GM21529 (cell line): ENCODE measurements at regions not wholly inside any gene's neighbourhood (a gene's known extent, or its start where the extent isn't known, plus 50 kb on each side); places are given as distances from the start of the nearest gene placed in this dataset.
"Not testable (repeated sequence)": the region's sequence is repeated elsewhere in the genome, so short reads cannot be mapped to it uniquely, and the experiment has no call there.

Source experiments
- ATAC-seq: cut with Tn5 transposase; IDR thresholded peaks from one replicate; pipeline ENCODE4 v1.9.1; 2021; ENCODE audit not compliant: unreplicated experiment

DNA sequence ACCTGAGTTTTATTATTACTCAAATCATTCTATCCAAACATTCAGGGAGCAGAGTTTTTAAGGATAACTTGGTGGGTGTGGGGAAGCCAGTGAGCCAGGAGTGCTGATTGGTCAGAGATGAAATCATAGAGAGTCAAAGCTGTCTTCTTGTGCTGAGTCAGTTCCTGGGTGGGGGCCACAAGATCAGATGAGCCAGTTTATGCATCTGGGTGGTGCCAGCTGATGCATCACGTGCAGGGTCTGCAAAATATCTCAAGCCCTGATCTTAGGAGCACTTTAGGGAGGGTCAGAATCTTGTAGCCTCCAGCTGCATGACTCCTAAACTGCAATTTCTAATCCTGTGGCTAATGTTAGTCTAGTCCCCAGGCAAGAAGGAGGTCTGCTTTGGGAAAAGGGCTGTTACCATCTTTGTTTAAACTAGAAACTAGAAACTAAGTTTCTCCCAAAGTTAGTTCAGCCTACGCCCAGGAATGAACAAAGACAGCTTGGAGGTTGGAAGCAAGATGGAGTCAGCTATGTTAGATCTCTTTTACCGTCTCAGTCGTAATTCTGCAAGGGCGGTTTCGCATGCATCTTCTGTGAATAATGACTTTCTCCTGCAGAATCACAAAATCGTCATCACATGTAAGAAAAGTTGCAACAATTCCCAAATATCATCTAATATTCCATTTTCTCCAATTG lies 97.5 kb downstream of the ZNF664 start:
- not testable (repeated sequence) for ATAC-seq

DNA sequence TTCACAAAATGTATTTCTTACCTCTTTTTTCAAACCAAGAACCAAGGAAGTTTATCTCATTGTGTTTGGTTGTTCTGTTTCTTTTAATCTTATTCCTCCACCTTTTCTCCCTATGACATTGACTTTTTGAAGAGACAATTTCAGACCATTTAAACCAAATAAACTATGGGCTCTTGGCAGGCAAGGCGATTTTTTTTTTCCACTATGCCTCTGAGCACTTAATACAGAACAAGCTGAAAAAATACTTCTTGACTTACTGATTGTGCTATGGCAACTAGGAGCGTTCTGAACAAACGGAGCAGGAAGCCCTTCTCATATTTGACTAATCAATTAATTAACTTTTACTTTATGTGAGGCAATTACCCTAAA lies 98.0 kb downstream of the ZNF664 start:
- ATAC-seq = no peak

DNA sequence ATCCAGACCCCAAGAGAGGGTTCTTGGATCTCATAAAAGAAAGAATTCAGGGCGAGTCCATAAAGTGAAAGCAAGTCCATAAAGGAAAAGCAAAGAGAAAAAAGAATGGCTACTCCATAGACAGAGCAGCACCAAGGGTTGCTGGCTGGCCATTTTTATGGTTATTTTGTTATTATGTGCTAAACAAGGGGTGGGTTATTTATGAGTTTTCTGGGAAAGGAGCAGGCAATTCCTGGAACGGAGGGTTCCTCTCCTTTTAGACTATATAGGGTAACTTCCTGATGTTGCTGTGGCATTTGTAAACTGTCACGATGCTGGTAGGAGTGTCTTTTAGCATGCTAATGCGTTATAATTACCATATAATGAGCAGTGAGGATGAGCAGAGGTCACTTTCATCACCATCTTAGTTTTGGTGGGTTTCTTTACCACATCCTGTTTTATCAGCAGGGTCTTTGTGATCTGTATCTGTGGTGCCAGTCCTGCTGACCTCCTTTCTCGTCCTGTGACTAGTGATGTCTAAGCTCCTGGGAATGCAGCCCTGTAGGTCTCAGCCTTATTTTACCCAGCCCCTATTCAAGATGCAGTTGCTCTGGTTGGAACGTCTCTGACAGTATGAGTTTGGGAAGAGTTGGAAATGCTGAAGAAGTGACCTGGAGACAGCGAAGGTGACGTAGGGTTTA lies 100.5 kb downstream of the ZNF664 start:
- ATAC-seq = no peak

DNA sequence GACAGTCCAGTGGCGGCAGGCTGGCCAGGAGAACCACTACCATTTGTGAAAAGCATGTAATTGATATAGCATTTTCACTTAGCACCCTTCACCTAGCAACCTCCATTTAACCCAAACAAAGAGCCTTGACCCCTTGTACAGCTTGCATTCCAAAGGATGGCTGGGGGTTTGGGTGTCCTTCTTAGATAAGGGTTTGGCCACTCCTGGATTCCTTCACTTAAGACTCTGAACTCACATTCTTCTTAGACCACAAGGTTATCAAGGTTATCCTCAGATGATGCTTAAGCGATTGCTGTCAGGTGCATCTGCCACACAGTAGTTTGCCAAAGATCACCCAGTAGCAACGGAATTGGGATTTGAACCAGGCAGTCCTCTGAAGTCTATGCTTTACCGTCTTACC lies 102.8 kb downstream of the ZNF664 start:
- no peak for ATAC-seq

DNA sequence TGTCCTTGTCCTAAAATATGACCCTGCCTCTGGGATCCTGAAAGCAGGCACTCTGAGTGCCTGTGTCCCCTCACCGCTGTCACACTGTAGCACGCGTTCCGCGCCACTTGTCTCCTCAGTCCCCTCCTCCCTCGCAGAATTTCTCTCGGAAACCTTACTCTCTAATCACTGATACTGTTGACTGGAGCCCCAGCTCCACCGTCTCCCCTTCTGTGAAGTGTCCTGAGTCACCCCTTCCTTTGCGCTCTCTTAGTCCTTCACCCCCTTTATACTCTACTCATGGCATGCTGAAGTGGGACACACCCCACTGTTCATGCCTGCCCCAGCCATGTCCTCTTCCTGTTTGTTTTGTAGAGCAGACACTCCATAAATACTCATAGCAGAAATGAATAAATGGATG lies 104.7 kb downstream of the ZNF664 start:
- no peak for ATAC-seq

DNA sequence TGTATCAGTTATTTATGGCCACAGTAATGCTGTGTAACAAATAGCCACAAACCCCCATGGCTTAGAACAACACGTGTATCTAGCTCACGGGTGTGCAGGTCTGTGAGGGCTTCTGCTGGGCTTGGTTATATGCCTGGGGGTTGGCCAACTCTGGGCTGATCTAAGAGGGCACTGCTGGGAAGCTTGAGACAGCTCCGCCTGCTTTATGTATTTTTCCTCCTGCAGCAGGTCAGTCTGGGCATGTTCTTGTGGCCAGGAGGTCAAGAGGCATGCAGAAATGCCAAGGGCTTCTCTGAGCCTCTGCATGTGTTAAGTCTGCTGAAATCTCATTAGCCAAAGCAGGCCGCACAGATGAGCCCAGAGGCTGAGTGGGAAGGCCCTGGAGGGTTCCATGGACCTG lies 105.8 kb downstream of the ZNF664 start:
- no peak for ATAC-seq

DNA sequence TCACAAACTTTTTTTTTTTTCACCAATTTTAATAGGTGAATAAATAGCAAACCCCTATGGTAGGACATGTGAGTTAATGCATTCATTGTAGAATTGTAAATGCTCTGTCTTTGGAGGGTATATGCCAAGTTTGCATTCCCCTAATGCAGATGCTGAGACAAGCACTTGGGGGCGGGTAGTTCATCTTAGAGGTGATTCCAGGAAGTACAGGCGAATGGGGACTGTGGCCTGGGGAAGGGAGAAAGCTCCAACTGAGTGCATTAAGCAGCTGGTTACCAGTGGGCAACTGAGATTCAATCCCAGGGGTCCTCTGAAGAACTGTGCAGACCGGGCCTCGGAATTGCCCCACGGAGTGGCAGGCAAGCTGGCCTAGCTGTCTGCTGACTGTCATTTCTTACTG lies 107.6 kb downstream of the ZNF664 start:
- no peak for ATAC-seq

DNA sequence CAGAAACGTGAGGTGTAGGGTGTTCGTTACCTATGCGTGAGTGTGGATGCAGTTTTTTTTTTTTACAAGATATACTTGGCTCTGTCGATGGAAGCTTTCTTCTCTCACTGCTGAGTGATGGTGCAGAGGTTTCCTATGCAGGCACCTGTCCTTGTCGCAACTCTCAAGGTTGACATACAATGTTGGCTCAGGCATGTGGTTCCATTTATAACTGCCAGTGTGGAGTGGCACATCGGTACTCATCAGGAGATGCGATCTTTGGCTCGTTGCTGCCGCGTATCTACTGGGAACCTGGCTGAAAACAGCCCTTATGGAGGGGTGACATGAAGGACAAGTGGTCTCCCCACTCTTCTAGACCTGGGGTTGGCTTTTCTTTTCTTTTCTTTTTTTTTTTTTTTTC lies 109.0 kb downstream of the ZNF664 start:
- no peak for ATAC-seq

DNA sequence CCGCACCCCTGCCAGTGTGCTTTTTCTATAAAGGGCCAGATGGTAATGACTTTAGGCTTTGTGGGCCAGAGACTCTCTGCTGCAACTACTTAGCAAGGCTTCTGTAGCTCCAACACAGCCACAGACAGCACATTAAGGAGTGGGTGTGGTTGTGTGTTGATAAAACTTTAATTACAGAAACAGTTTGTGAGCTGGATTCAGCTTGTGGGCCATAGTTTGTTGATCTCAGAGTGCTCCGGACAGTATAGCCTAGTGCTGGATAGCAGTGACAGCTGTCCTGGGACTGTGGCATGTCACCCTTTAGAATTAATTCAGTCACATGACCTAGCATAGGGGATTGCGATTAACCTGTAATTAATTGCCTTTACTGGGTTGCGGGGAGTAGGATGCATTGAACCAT lies 109.7 kb downstream of the ZNF664 start:
- no peak for ATAC-seq

DNA sequence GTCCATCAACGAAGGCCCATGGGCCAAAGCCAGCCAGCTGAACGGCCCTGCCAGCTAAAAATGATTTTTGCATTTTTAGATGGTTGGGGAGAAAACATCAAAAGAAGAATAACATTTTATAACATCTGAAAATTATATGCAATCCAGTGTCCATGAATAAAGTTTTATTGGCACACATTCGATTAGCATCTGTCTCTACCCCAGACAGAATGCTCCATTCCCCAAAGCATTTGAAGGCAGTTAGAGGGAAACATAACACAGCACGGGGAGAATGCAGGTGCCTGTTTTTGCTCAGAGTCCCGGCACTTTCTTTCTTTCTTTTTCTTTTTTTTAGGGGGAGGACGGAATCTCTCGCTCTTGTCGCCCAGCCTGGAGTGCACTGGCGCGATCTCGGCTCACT lies 110.7 kb downstream of the ZNF664 start:
- ATAC-seq = no peak

DNA sequence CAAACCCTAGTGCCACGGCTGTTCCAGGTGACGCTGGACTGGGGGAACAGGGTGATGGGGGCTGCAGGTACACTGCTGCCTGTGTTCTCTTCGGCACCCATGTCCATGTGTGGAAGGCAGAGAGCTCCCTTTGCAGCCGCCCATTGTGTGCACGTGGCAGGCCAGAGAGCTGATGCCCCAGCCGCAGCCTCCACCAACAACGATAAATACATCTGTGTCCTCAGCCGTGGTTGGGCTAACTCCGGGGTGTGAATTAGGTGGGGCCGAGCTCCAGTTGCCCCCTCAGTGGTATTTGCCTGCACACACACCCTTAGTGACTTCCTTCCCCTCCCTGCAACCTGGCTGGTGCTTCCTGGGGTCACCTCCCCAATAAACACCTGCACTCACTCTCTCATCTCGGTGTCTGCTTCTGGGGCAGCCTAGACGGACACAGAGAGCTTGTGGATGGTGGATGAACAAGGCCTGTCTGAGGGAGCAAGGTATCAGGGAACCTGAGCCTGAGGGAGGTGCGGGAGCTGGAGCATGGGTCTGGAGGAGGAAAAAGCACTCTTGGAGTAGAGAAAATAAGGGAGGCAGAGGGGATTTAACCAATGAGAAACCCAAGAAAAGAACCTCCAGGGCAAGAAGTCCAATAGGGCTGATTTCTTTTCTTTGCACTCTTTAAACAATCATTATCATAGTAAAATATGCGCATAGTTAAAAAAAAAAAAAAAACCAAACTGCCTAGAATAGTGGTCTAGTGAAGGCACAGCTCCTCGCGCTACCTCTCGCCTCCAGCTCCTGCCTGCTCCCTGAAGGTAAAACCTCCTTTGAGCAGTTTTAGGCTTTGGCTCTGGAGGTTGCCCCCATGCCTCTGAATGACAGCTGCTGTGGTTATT lies 112.6 kb downstream of the ZNF664 start:
- no peak for ATAC-seq

DNA sequence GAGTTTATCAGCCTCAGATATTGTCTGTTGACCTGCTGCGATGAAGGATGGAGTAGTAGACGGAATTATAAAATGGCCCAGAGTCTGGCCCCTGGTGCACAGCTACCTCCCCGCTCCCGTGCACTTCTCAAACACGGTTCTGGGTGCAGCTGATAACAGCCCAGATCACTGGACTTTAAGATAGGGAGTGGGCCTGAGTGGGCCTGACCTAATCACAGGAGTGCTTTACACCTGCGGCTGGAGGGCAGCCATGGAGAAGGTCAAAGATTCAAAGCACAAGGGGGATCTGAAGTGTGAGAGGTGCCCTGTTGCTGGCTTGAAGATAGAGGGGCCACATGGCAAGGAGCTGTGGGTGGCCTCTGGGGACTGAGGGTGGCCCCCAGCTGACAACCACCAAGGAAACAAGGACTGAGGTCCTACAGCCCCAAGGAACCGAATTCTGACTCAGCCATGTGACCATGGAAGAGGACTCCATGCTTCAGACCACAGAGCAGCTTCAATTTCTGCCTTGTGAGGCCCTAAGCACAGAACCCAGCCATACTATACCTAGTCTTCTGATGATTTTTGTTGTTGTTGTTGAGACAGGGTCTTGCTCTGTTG lies 113.4 kb downstream of the ZNF664 start:
- no peak for ATAC-seq

DNA sequence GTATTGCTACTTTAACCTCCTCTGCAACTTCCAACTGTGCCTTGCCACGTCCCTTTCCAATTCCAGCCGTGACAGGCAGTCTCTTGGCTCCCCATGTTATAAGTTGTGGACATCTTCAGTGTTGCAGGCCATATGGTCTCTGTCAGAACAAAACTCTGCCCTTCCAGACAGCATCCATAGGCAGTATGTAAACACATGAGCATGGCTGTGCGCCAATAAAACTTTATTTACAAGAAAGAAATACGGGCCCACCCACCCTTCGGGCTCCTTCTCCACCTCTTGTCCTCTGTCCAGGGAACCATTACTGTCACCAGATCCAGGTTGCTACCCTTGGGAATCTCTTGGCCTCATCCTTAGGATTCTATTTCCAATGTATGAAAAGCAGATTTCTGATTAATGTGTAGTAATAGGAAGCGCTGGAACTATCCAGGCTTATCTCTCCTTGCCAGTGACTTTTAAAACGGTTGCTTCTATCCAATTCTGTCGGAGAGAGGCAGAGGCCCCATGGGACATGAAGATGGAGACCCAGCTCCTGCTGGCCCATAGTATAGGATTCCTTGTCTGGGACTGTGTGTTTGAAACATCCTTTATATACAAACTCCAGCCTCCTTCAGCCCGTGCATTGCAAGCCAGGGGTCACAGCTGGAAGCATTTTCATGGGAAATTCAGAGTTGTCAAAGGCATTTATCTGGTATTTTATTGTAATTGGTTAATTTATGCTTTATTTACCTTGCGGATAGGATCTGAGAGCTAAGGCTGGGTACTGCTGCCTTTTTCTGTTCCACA lies 114.4 kb downstream of the ZNF664 start:
- ATAC-seq = no peak

DNA sequence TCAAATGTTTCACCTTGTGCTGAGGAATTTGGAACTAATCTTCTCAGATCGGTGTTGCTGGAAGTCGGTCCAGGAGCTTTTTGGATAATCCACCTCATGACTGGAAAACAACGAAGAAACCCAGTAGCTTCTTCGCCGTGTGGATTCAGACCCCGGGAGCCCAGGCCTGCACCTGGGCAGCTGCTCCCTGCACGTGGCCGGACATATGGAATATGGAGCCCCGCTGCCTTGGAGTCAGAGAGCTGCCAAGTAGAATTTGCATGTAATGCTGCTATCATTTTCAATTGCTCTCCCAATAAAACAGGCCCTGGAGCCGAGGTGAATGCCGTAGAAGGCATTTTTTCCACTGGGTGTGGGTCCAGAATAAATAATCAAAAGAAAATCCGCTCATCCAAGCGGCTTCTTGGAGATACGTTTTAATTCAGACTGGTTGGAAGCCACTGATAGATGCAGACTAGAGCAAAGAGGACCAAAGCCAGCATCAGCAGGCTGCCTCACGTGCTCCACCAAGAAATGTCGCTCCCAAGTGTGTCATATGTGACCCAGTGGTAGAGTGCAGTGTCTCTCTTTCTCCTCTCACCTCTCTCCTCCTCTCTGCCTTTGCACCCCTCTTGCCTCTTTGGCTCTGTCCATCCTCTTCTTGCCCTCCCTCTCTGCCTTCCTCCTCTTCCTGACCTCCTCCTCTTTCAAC lies 115.3 kb downstream of the ZNF664 start:
- no peak for ATAC-seq

DNA sequence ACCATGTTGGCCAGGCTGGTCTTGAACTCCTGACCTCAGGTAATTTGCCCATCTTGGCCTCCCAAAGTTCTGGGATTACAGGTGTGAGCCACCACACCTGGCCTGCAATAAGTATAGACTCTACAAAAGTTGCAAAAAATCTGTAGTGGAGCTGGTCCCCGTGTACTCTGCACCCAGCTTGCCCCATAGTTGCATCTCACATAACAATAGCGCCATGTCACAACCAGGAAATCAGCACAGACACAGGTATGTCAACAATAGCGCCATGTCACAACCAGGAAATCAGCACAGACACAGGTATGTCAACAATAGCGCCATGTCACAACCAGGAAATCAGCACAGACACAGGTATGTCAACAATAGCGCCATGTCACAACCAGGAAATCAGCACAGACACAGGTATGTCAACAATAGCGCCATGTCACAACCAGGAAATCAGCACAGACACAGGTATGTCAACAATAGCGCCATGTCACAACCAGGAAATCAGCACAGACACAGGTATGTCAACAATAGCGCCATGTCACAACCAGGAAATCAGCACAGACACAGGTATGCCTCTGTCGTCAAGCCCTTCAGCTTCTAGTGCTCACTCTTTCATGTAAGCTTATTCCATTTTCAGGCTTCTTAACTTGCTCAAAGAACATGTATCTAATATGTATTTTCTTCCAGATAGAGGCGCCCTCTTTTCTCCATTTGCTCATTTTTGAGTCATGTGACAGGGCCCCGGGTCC lies 116.3 kb downstream of the ZNF664 start:
- not testable (repeated sequence) for ATAC-seq

DNA sequence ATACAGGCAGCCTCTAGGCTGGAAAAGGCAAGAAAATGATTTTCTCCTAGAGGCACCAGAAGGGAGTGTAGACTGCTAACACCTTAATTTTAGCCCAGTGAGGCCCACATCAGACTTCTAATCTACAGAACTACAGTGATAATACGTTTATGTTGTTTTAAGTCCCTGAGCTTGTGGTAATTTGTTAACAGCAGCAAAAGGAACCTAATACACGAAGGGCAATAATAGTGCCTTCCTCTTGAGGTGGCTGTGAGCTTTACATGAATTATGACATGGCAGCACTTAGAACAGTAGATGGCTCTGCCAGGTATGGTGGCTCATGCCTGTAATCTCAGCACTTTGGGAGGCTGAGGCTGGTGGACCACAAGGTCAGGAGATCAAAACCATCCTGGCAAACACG lies 118.8 kb downstream of the ZNF664 start:
- no peak for ATAC-seq

DNA sequence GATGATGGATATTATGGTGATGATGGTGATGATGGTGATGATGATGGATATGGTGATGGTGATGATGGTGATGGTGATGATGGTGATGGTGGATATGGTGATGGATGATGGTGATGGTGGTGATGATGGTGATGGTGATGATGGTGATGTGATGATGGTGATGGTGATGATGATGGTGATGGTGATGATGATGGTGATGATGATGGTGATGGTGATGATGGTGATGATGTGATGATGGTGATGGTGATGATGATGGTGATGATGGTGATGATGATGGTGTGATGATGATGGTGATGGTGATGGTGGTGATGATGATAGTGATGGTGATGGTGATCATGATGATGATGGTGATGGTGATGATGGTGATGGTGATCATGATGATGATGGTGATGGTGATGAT lies 119.5 kb downstream of the ZNF664 start:
- not testable (repeated sequence) for ATAC-seq

DNA sequence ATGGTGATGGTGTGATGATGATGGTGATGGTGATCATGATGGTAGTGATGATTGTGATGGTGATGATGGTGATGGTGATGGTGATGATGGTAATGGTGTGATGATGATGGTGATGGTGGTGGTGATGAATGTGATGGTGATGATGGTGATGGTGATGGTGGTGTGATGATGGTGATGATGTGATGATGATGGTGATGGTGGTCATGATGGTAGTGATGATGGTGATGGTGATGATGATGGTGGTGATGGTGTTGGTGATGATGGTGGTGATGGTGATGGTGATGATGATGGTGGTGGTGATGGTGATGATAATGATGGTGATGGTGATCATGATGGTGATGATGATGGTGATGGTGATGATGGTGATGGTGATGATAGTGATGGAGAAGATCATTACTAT lies 120.3 kb downstream of the ZNF664 start:
- ATAC-seq = no peak

DNA sequence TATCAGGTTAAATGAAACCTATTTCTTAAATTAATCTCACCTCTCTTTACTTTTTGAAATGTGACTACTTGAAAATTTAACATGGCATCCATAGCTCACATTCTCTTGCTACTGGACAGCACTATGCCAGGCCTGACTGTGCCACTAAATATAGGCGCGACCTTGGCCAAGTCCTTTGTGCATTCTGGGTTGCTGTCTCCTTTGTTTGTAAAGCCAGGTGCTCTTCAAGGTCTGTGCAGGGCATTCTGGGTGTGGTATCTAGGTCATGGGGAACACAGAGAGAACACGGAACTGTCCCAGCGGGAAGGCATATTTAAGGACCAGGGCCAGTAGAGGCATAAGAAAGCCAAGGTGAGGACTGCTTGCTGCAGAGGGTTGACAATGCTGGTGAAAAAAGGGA lies 121.2 kb downstream of the ZNF664 start:
- no peak for ATAC-seq

DNA sequence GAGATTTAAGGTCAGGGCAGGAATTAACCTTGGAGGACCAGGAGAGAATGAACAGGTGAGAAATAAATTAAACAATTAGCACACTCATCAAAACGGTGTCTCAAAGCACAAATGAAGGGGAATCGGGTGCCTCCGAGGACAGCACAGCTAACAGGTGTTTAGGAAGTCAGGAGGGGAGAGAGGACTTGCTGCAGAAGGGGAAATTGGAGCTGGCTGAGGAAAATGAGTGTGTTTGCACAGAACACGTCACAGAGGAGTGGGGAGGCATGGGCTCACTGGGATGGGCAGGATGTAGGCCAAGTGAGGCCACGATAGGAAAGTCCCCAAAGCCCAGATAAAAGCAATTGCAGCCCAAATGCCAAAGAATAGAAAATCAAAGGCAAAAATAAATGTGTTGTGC lies 121.7 kb downstream of the ZNF664 start:
- no peak for ATAC-seq
